ENCODE measurements at regions not wholly inside any gene's neighbourhood (a gene's known extent, or its start where the extent isn't known, plus 50 kb on each side); places are given as distances from the start of the nearest gene placed in this dataset.

GRCh38 chr17:74108126-74108705 lies 95.3 kb upstream of the RPL38 start:
- TF ChIP-seq, protein P1, sequence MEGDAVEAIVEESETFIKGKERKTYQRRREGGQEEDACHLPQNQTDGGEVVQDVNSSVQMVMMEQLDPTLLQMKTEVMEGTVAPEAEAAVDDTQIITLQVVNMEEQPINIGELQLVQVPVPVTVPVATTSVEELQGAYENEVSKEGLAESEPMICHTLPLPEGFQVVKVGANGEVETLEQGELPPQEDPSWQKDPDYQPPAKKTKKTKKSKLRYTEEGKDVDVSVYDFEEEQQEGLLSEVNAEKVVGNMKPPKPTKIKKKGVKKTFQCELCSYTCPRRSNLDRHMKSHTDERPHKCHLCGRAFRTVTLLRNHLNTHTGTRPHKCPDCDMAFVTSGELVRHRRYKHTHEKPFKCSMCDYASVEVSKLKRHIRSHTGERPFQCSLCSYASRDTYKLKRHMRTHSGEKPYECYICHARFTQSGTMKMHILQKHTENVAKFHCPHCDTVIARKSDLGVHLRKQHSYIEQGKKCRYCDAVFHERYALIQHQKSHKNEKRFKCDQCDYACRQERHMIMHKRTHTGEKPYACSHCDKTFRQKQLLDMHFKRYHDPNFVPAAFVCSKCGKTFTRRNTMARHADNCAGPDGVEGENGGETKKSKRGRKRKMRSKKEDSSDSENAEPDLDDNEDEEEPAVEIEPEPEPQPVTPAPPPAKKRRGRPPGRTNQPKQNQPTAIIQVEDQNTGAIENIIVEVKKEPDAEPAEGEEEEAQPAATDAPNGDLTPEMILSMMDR (CRISPR knock-in tag; IDR thresholded peaks at IDR 0.05), result no peak
- TF ChIP-seq ZNF432 (CRISPR knock-in tag; IDR thresholded peaks at IDR 0.05; ENCODE audit: borderline replicate concordance) (no peak), ZNF777 (CRISPR knock-in tag; IDR thresholded peaks at IDR 0.05) (no peak), MNT (IDR thresholded peaks at IDR 0.05) (no peak), MAFK (conservative IDR thresholded peaks at IDR 0.05 in 1 of 2, IDR thresholded peaks at IDR 0.05 in 1 of 2; ENCODE audit: low read length in 2 of 2) (no peak), U2AF1 (optimal IDR thresholded peaks at IDR 0.05; ENCODE audit: low read depth, low read length) (no peak), MXI1 (IDR thresholded peaks at IDR 0.05; ENCODE audit: borderline replicate concordance, low read depth, low read length) (no peak), FLYWCH1 (CRISPR knock-in tag; IDR thresholded peaks at IDR 0.05) (no peak), HNF4A (CRISPR knock-in tag; IDR thresholded peaks at IDR 0.05) (no peak)

Data from HepG2 (cell line).